Cardiac muscle cell (in vitro differentiated cells and primary cell): ENCODE measurements at regions not wholly inside any gene's neighbourhood (a gene's known extent, or its start where the extent isn't known, plus 50 kb on each side); places are given as distances from the start of the nearest gene placed in this dataset.

Experiments
- DNase-seq, 2 donors: peaks; one replicate each; pipeline versions ENCODE4 v3.0.0 to v3.0.0-alpha.2; 2010 to 2017; ENCODE audit warnings: low read depth in 1 of 2, low spot score in 1 of 2
- H3K27ac ChIP-seq: fragments of 200-600 bp; sonication (generic); 2 replicates; pipeline ENCODE4 v1.5.1; 2016
- H3K27me3 ChIP-seq: fragments of 200-600 bp; sonication (generic); 2 replicates; pipeline ENCODE4 v1.6.0; 2016; ENCODE audit warnings: control low read depth
- H3K36me3 ChIP-seq: fragments of 200-600 bp; sonication (generic); 2 replicates; pipeline ENCODE4 v1.5.1; 2016; ENCODE audit warnings: control low read depth
- H3K4me1 ChIP-seq: fragments of 200-600 bp; sonication (generic); 2 replicates; pipeline ENCODE4 v1.8.1; 2017; ENCODE audit warnings: low read depth, mild to moderate bottlenecking, mixed run types
- H3K4me3 ChIP-seq: fragments of 200-600 bp; sonication (generic); 2 replicates; pipeline ENCODE4 v1.5.1; 2016; ENCODE audit warnings: mild to moderate bottlenecking
- H3K9me3 ChIP-seq: fragments of 200-600 bp; sonication (generic); 2 replicates; pipeline ENCODE4 v1.5.1; 2017; ENCODE audit warnings: low read depth, mild to moderate bottlenecking, control low read depth
- CTCF ChIP-seq: IDR thresholded peaks from 2 replicates; pipeline ENCODE4 v1.5.1; 2012; ENCODE audit warnings: low read depth, mild to moderate bottlenecking, low read length

GRCh38 chr6:105573556-105573955, 170.7 kb upstream of the PREP start:
- no peak for TF ChIP-seq CTCF
- H3K27ac ChIP-seq, result no peak overlapping the region
- DNase-seq, result no peak

GRCh38 chr6:105573138-105573537, 170.3 kb upstream of the PREP start:
- no peak overlapping the region for H3K27ac ChIP-seq
- no peak overlapping the region for H3K4me3 ChIP-seq
- no peak for TF ChIP-seq CTCF
- H3K27me3 ChIP-seq, result no peaks in the 10 kb centered on the region
- no peaks in the 10 kb centered on the region for H3K36me3 ChIP-seq
- H3K4me1 ChIP-seq, result peaks cover 19% of the 10 kb centered on the region
- no peaks in the 10 kb centered on the region for H3K9me3 ChIP-seq
- DNase-seq, result no peak

More at GRCh38 chr6:105573556-105573955, 170.7 kb upstream of the PREP start:
- Histone ChIP-seq H3K27me3 (no peaks in the 10 kb centered on the region), H3K9me3 (no peaks in the 10 kb centered on the region), H3K36me3 (no peaks in the 10 kb centered on the region), H3K4me1 (peaks cover 19% of the 10 kb centered on the region), H3K4me3 (no peak overlapping the region)

- H3K36me3 ChIP-seq, result no peaks in the 10 kb centered on the region
- H3K27ac ChIP-seq, result no peak overlapping the region
- peaks cover 19% of the 10 kb centered on the region for H3K4me1 ChIP-seq
- H3K27me3 ChIP-seq, result no peaks in the 10 kb centered on the region
- no peak overlapping the region for H3K4me3 ChIP-seq
- no peaks in the 10 kb centered on the region for H3K9me3 ChIP-seq
- no peak for TF ChIP-seq CTCF
- no peak for DNase-seq
Observed at GRCh38 chr6:105570416-105570815, 167.5 kb upstream of the PREP start.

- no peak for DNase-seq
- no peaks in the 10 kb centered on the region for H3K36me3 ChIP-seq
- no peak for TF ChIP-seq CTCF
- no peaks in the 10 kb centered on the region for H3K27me3 ChIP-seq
- no peaks in the 10 kb centered on the region for H3K9me3 ChIP-seq
- H3K27ac ChIP-seq, result no peak overlapping the region
- no peak overlapping the region for H3K4me3 ChIP-seq
- H3K4me1 ChIP-seq, result peaks cover 19% of the 10 kb centered on the region
Observed at GRCh38 chr6:105569706-105570105, 166.8 kb upstream of the PREP start.

GRCh38 chr6:105568751-105569150, 165.9 kb upstream of the PREP start:
- DNase-seq, result no peak
- Histone ChIP-seq H3K9me3 (no peaks in the 10 kb centered on the region), H3K27ac (no peak overlapping the region), H3K36me3 (no peaks in the 10 kb centered on the region), H3K4me1 (peaks cover 19% of the 10 kb centered on the region), H3K27me3 (no peaks in the 10 kb centered on the region), H3K4me3 (no peak overlapping the region)
- no peak for TF ChIP-seq CTCF

GRCh38 chr6:105568142-105568541, 165.3 kb upstream of the PREP start:
- Histone ChIP-seq H3K9me3 (no peaks in the 10 kb centered on the region), H3K27me3 (no peaks in the 10 kb centered on the region), H3K36me3 (no peaks in the 10 kb centered on the region), H3K4me3 (no peak overlapping the region), H3K4me1 (peaks cover 19% of the 10 kb centered on the region), H3K27ac (no peak overlapping the region)
- TF ChIP-seq CTCF, result no peak
- DNase-seq, result no peak
